ENCODE measurements at regions not wholly inside any gene's neighbourhood (a gene's known extent, or its start where the extent isn't known, plus 50 kb on each side); places are given as distances from the start of the nearest gene placed in this dataset.

- no peak for DNase-seq (ENCODE audit: low spot score)
Observed at GRCh38 chr2:64769392-64770044, 115.8 kb upstream of the SERTAD2 start.

- DNase-seq (ENCODE audit: low spot score) = no peak
Observed at GRCh38 chr2:64770137-64770780, 116.5 kb upstream of the SERTAD2 start.

GRCh38 chr2:64770781-64771334 is 117.1 kb upstream of the SERTAD2 start:
- DNase-seq (ENCODE audit: low spot score) = no peak

GRCh38 chr2:64771737-64772136 is 118.0 kb upstream of the SERTAD2 start:
- no peak for DNase-seq (ENCODE audit: low spot score)

- no peak for DNase-seq (ENCODE audit: low spot score)
Observed at GRCh38 chr2:64773461-64774118, 119.9 kb upstream of the SERTAD2 start.

- no peak for DNase-seq (ENCODE audit: low spot score)
Observed at GRCh38 chr2:64777841-64778240, 124.1 kb upstream of the SERTAD2 start.

- DNase-seq (ENCODE audit: low spot score) = no peak
Observed at GRCh38 chr2:64779117-64779690, 125.5 kb upstream of the SERTAD2 start.

GRCh38 chr2:64780041-64780440 is 126.3 kb upstream of the SERTAD2 start:
- no peak for DNase-seq (ENCODE audit: low spot score)

- DNase-seq (ENCODE audit: low spot score) = no peak
Observed at GRCh38 chr2:64781711-64782390, 128.1 kb upstream of the SERTAD2 start.

- no peak for DNase-seq (ENCODE audit: low spot score)
Observed at GRCh38 chr2:64784168-64785061, 130.7 kb upstream of the SERTAD2 start.

GRCh38 chr2:64785245-64785644 is 131.5 kb upstream of the SERTAD2 start:
- DNase-seq (ENCODE audit: low spot score) = no peak

- DNase-seq (ENCODE audit: low spot score) = no peak
Observed at GRCh38 chr2:64786343-64787018, 132.8 kb upstream of the SERTAD2 start.

- DNase-seq (ENCODE audit: low spot score) = no peak
Observed at GRCh38 chr2:64787019-64787365, 133.3 kb upstream of the SERTAD2 start.

GRCh38 chr2:64787698-64788097 is 134.0 kb upstream of the SERTAD2 start:
- no peak for DNase-seq (ENCODE audit: low spot score)

GRCh38 chr2:64789466-64790320 is 136.0 kb upstream of the SERTAD2 start:
- no peak for DNase-seq (ENCODE audit: low spot score)

GRCh38 chr2:64792300-64792699 is 138.6 kb upstream of the SERTAD2 start:
- DNase-seq (ENCODE audit: low spot score) = no peak

- DNase-seq (ENCODE audit: low spot score) = no peak
Observed at GRCh38 chr2:64792995-64793639, 139.4 kb upstream of the SERTAD2 start.

- DNase-seq (ENCODE audit: low spot score) = no peak
Observed at GRCh38 chr2:64793701-64794100, 140.0 kb upstream of the SERTAD2 start.

GRCh38 chr2:64794426-64794995 is 140.8 kb upstream of the SERTAD2 start:
- DNase-seq (ENCODE audit: low spot score) = no peak
